Left lung (tissue), 4 donors: ENCODE measurements at regions not wholly inside any gene's neighbourhood (a gene's known extent, or its start where the extent isn't known, plus 50 kb on each side); places are given as distances from the start of the nearest gene placed in this dataset.

Source experiments
- ATAC-seq: fragments of 200-7000 bp; cut with Tn5 transposase; one replicate; pipeline ENCODE4 v1.9.1; 2020; ENCODE audit warnings: moderate library complexity
- DNase-seq, 4 donors: peaks; one replicate each; pipeline ENCODE4 v3.0.0-alpha.2; 2013 to 2020
- H3K27ac ChIP-seq, 2 donors: fragments of 200-600 bp; sonication (generic) in 1 of 2; one replicate each; pipeline versions ENCODE4 v1.5.0 to v1.8.0; 2020 to 2021
- H3K27me3 ChIP-seq, 2 donors: fragments of 200-600 bp; sonication (generic) in 1 of 2; one replicate each; pipeline versions ENCODE4 v1.5.0 to v1.8.0; 2020 to 2021
- H3K36me3 ChIP-seq, 2 donors: fragments of 200-600 bp; sonication (generic) in 1 of 2; one replicate each; pipeline versions ENCODE4 v1.5.0 to v1.8.0; 2020 to 2021
- H3K4me1 ChIP-seq, 2 donors: fragments of 200-600 bp; one replicate each; pipeline ENCODE4 v1.8.0; 2021
- H3K4me3 ChIP-seq, 2 donors: fragments of 200-600 bp; sonication (generic) in 1 of 2; one replicate each; pipeline versions ENCODE4 v1.5.0 to v1.8.0; 2020 to 2021; ENCODE audit warnings: mild to moderate bottlenecking in 1 of 2
- H3K9me3 ChIP-seq, 2 donors: fragments of 200-600 bp; sonication (generic) in 1 of 2; one replicate each; pipeline versions ENCODE4 v1.5.0 to v1.8.0; 2020 to 2021
- intact Hi-C, 2 donors: fragments of 100-400 bp; cut with DNase I; formaldehyde crosslinking; loops; one replicate each; pipeline versions ENCODE4 v1.11.2 to v1.14.2; 2022
- TF ChIP-seq, protein P1 (sequence below), 2 donors: fragments of 200-600 bp; sonication (generic) in 1 of 2; IDR thresholded peaks; one replicate each; pipeline versions ENCODE4 v1.5.0 to v1.8.0; 2021; ENCODE audit warnings: antibody characterized with exemption in 2 of 2
- donor health status: DM: no; HTN: yes; CAD: no.
- donor health status: DM: no; HTN: no; CAD: no.

DNA sequence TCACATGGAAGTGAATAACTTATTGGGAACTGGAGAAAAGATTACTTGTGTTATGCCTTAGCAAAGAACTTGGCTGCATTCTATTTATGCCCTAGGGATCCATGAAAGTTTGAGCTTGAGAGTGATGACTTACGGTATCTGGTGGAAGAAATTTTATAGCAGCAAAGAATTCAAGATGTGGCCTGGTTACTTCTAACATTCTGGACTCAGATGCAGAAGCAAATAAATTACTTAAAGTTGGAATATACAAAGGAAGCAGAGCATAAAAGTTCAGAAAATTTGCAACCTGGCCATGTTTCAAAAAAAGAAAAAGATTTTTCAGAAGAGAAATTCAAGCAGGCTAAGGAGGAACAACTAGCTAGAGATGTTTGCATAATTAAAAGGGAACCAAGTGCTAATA, 252.3 kb upstream of the WDFY3 start:
- ATAC-seq: no peak
- no peaks in the 10 kb centered on the region for H3K27me3 ChIP-seq
- no peak overlapping the region for H3K4me3 ChIP-seq
- intact Hi-C loops: no loop called here
- H3K27ac ChIP-seq: no peak overlapping the region
- H3K9me3 ChIP-seq: peaks cover 0 to 41% of the 10 kb centered on the region in 2 donors
- DNase-seq: no peak
- TF ChIP-seq, protein P1, sequence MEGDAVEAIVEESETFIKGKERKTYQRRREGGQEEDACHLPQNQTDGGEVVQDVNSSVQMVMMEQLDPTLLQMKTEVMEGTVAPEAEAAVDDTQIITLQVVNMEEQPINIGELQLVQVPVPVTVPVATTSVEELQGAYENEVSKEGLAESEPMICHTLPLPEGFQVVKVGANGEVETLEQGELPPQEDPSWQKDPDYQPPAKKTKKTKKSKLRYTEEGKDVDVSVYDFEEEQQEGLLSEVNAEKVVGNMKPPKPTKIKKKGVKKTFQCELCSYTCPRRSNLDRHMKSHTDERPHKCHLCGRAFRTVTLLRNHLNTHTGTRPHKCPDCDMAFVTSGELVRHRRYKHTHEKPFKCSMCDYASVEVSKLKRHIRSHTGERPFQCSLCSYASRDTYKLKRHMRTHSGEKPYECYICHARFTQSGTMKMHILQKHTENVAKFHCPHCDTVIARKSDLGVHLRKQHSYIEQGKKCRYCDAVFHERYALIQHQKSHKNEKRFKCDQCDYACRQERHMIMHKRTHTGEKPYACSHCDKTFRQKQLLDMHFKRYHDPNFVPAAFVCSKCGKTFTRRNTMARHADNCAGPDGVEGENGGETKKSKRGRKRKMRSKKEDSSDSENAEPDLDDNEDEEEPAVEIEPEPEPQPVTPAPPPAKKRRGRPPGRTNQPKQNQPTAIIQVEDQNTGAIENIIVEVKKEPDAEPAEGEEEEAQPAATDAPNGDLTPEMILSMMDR (IDR thresholded peaks at IDR 0.05): no peak
- no peaks in the 10 kb centered on the region for H3K4me1 ChIP-seq
- H3K36me3 ChIP-seq: no peaks in the 10 kb centered on the region

DNA sequence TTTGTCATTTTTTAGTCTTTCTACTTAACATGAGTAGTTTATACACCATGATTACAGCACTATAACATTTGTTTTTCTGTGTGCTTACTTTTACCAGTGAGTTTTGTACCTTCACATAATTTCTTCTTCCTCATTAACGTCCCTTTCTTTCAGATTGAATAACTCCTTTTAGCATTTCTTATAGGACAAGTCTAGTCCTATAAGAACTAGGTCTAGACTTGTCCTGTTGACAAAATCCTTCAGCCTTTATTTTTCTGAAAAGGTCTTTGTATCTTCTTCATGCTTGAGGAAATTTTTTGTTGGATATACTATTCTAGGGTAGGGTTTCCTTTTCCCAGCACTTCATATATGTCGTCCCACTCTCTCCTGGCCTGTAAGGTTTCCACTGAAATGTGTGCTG, 253.3 kb upstream of the ARHGAP24 start:
- intact Hi-C loops: no loop called here
- H3K36me3 ChIP-seq: no peaks in the 10 kb centered on the region
- ATAC-seq (no peak), DNase-seq (no peak)
- H3K9me3 ChIP-seq: peaks cover 0 to 29% of the 10 kb centered on the region in 2 donors
- H3K4me3 ChIP-seq: no peak overlapping the region
- H3K4me1 ChIP-seq: no peaks in the 10 kb centered on the region
- no peak overlapping the region for H3K27ac ChIP-seq
- TF ChIP-seq, protein P1 (IDR thresholded peaks at IDR 0.05): no peak
- no peaks in the 10 kb centered on the region for H3K27me3 ChIP-seq

DNA sequence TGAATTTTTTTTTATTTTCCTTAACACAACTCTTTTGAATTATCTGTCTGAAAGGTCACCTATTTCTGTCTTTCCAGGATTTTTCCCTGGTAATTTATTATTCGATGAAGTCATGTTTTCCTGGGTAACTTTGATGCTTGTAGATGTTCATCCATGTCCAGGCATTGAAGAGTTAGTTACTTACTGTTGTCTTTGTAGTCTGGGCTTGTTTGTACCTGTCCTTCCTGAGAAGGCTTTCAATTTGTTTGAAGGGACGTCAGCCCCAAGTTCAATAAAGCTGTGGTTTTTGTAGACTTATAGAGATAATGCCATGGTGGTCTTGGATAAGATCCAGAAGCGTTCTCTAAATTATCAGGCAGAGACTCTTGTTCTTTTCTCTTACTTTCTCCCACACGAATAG, 252.4 kb upstream of the ARHGAP24 start:
- H3K27me3 ChIP-seq: no peaks in the 10 kb centered on the region
- peaks cover 0 to 19% of the 10 kb centered on the region in 2 donors for H3K9me3 ChIP-seq
- DNase-seq (no peak), ATAC-seq (no peak)
- TF ChIP-seq, protein P1 (IDR thresholded peaks at IDR 0.05): no peak
- no peaks in the 10 kb centered on the region for H3K36me3 ChIP-seq
- intact Hi-C loops: no loop called here
- H3K4me1 ChIP-seq: no peaks in the 10 kb centered on the region
- no peak overlapping the region for H3K27ac ChIP-seq
- no peak overlapping the region for H3K4me3 ChIP-seq

DNA sequence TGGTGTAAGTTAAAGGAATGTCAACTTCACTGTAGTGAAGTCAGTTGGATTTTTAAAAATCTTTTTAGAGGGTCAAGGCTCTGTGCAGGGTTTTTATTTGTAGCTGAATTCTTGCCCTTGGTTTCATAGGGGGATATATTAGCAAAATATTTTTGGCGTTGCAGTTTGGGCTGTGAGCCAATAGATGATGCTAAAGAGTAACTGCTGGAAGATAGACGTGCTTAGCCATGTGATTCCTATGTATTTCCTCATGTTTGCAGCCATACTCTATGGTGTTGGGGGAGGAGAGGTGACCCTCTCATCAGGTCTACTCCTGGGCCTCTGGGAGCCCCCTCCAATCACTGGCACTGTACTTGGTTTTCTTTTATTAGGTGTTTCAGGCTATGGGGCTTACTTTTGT, 246.7 kb upstream of the ARHGAP24 start:
- no peak overlapping the region for H3K4me3 ChIP-seq
- TF ChIP-seq, protein P1 (IDR thresholded peaks at IDR 0.05): no peak
- ATAC-seq: no peak
- intact Hi-C loops: no loop called here
- H3K27me3 ChIP-seq: no peaks in the 10 kb centered on the region
- H3K27ac ChIP-seq: no peak overlapping the region
- no peaks in the 10 kb centered on the region for H3K4me1 ChIP-seq
- H3K36me3 ChIP-seq: no peaks in the 10 kb centered on the region
- H3K9me3 ChIP-seq: peaks cover 0 to 8% of the 10 kb centered on the region in 2 donors
- DNase-seq: no peak

DNA sequence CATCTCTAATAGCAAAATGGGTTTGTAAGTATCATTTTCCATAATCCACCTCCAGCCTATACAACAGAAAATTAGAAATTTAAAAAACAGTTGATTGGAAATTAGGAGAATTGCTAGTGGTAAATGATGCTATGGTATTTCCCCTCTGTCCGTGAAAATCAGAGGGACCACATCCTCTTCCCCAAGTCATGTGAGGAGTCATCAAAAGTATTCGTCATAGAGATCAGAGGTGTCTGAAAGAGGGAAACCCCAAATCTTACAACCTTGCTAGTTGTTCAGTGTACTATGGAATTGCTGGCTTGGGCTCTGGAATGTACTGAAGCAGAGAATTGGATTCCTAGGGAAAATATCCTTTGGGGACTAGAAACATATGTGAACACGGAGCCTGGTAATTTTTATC, 241.4 kb upstream of the ARHGAP24 start:
- Histone ChIP-seq H3K4me1 (no peaks in the 10 kb centered on the region), H3K36me3 (no peaks in the 10 kb centered on the region), H3K9me3 (no peaks in the 10 kb centered on the region), H3K4me3 (no peak overlapping the region), H3K27ac (no peak overlapping the region), H3K27me3 (no peaks in the 10 kb centered on the region)
- DNase-seq: no peak
- intact Hi-C loops: no loop called here
- TF ChIP-seq, protein P1 (IDR thresholded peaks at IDR 0.05): no peak
- ATAC-seq: no peak
